ENCODE measurements at regions not wholly inside any gene's neighbourhood (a gene's known extent, or its start where the extent isn't known, plus 50 kb on each side); places are given as distances from the start of the nearest gene placed in this dataset.

DNA sequence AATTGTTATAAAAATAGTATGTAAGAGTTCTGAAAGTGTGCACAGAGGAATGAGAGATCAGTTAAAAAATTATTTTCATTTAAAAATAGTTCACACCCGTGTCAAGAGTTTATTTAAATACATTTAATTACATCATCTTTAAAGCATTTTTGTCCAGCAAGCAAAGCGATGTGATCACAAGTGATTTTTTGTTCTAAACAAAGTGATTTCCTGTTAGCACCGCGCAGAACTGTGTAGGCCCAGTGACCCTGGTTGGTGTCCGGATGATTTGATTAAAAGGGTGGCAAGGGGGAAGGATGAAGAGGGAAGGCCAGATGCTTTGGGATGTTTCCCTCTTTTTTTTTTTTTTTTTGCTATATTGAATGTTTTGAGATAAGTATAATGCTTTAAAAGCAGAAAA lies 227.8 kb upstream of the PITRM1 start:
- ChIA-PET CTCF (no interaction called here), POLR2A (ENCODE audit: low non-redundant PET) (no interaction called here)
- no peak for DNase-seq (ENCODE audit: low spot score)
- TF ChIP-seq, protein P1, sequence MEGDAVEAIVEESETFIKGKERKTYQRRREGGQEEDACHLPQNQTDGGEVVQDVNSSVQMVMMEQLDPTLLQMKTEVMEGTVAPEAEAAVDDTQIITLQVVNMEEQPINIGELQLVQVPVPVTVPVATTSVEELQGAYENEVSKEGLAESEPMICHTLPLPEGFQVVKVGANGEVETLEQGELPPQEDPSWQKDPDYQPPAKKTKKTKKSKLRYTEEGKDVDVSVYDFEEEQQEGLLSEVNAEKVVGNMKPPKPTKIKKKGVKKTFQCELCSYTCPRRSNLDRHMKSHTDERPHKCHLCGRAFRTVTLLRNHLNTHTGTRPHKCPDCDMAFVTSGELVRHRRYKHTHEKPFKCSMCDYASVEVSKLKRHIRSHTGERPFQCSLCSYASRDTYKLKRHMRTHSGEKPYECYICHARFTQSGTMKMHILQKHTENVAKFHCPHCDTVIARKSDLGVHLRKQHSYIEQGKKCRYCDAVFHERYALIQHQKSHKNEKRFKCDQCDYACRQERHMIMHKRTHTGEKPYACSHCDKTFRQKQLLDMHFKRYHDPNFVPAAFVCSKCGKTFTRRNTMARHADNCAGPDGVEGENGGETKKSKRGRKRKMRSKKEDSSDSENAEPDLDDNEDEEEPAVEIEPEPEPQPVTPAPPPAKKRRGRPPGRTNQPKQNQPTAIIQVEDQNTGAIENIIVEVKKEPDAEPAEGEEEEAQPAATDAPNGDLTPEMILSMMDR (conservative IDR thresholded peaks at IDR 0.05; ENCODE audit: low read depth) = no peak
- H3K27ac ChIP-seq = no peak overlapping the region

DNA sequence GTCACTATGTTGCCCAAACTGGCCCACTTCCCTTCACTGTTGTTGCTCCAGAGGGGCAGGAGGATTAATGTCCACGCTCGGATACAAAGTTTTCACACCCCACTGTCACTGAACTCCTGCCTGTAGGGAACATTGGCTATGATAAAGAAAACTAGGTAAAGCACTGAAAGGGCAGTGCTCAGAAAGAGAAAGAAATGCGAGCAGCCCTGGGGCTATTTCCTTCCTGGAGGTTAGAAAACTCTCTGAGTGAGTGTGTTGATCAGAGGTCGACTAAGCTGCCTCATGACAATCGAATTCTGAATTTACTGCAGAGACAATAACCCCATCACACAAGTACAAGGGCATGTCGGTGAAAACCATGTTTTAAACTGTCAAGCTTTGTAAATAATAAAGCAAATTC lies 227.2 kb upstream of the PITRM1 start:
- DNase-seq (ENCODE audit: low spot score) = no peak
- TF ChIP-seq, protein P1 (conservative IDR thresholded peaks at IDR 0.05; ENCODE audit: low read depth) = no peak
- CTCF ChIA-PET = no interaction called here
- POLR2A ChIA-PET (ENCODE audit: low non-redundant PET) = no interaction called here
- H3K27ac ChIP-seq = no peak overlapping the region

DNA sequence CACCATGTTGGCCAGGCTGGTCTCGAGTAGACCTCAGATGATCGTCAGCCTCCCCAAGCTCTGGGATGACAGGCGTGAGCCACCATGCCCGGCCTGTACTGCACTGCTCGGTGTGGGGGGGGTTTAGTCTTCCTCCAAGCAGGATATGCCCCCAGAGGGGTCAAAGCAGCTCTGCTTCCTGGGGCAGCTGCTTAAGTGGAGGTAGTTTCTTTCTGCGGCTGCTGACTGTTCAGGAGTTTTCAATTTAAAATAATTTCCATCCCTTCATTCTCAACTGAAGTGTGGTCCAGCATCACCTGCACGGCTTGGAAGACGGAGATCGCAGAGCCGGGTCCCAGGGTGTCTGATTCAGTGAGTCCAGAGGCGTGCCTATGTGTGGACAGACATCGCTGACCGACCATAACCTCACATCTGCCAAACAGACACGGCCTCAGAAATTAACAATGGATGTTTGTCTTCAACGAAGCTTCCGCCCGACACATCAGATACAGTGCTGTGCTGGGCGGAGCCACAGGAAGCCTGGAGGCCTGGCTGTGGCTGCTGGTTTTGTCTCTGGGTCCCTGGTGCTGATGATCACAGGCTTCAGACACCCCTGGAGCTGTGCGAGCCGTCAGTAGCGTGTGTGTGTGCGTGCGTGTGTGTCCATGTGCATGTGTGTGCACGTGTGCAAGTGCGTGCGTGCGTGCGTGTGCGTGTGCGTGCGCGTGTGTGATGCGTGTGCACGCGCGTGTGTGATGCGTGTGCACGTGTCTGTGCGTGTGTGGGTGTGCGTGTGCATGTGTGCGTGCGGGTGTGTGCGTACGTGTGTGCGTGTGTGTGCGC lies 226.5 kb upstream of the PITRM1 start:
- ChIA-PET CTCF (no interaction called here), POLR2A (ENCODE audit: low non-redundant PET) (no interaction called here)
- no peak overlapping the region for H3K27ac ChIP-seq
- TF ChIP-seq, protein P1 (conservative IDR thresholded peaks at IDR 0.05; ENCODE audit: low read depth) = no peak
- DNase-seq (ENCODE audit: low spot score) = no peak

DNA sequence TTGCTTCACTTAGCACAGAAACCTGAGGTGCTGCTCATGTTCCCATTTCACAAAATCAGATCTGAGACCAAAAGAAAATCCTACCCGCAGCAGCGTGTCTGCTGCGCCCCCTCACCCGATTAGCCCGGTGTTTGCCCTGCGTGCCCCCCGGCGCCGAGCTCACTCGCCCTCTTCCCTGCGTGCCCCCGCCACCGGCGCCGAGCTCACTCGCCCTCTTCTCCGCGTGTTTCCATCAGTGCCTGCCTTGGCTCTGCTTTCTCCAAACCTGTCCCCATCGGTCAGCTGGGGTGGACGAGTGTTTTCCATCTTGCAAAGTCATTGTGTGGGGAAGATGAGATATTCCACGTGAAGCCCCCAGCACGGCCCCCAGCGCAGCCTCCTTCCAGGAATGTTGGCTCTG lies 225.3 kb upstream of the PITRM1 start:
- ChIA-PET POLR2A (ENCODE audit: low non-redundant PET) (no interaction called here), CTCF (no interaction called here)
- TF ChIP-seq, protein P1 (conservative IDR thresholded peaks at IDR 0.05; ENCODE audit: low read depth) = no peak
- H3K27ac ChIP-seq = no peak overlapping the region
- no peak for DNase-seq (ENCODE audit: low spot score)

DNA sequence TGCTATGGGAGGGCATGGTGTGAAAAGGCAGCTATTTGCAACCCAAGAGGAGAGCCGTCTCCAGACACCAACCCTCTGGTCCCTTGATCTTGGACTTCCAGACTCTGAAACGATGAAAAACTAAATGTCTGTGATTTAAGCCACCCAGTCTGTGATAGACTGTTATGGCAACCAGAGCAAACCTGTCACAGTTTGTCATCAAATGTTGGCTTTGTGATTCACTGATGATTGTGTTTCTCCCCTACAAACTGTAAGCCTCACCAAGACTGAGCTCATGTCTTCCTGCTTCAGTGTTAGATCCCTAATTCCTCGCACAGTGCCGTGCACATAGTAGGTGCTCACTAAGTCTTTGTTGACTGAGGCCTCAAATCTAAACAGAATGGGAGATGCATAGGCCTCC lies 224.6 kb upstream of the PITRM1 start:
- DNase-seq (ENCODE audit: low spot score) = no peak
- ChIA-PET CTCF (no interaction called here), POLR2A (ENCODE audit: low non-redundant PET) (interaction anchor here (0.5 kb wide), 1 partner anchor 74 kb away, joined by 6 read pairs; no protein-coding TSS in a partner anchor)
- TF ChIP-seq, protein P1 (conservative IDR thresholded peaks at IDR 0.05; ENCODE audit: low read depth) = no peak
- no peak overlapping the region for H3K27ac ChIP-seq

DNA sequence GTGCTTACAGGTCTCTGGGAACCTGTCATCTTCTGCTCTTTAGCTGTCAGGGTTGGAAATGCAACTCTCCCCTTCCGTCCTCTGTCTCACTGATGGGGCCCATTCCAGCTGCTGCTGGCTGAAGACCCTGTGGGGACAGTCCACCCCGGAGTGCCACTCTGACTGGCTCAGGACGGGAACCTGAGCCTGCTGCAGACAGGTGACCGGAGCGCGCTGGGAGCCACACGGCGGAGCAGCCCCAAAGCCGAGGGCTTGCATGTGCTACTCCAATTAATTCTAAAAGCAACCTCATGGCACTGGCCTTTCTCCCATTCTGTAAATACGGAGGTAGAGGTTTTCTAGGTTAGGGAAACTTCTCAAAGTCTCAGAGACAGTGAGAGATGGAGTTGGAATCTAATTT lies 223.5 kb upstream of the PITRM1 start:
- DNase-seq (ENCODE audit: low spot score) = no peak
- ChIA-PET POLR2A (ENCODE audit: low non-redundant PET) (no interaction called here), CTCF (no interaction called here)
- TF ChIP-seq, protein P1 (conservative IDR thresholded peaks at IDR 0.05; ENCODE audit: low read depth) = no peak
- H3K27ac ChIP-seq = no peak overlapping the region
